ENCODE measurements at regions not wholly inside any gene's neighbourhood (a gene's known extent, or its start where the extent isn't known, plus 50 kb on each side); places are given as distances from the start of the nearest gene placed in this dataset.

- no peaks in the 10 kb centered on the region for H3F3A ChIP-seq (ENCODE audit: low read length, unreplicated experiment)
- no peaks in the 10 kb centered on the region for H3K9me2 ChIP-seq (replicated peaks; ENCODE audit: low read length)
- DNase-seq (no peak), ATAC-seq (no peak)
- H3K9ac ChIP-seq (ENCODE audit: low read length) = no peak overlapping the region
- no TSS peak for BruUV-seq (replicated peaks)
- no peak overlapping the region for H2AFZ ChIP-seq (ENCODE audit: low read length)
- H3K4me2 ChIP-seq (ENCODE audit: low read length) = no peak overlapping the region
- H3K4me1 ChIP-seq (ENCODE audit: insufficient read depth, low read length) = no peaks in the 10 kb centered on the region
- H4K20me1 ChIP-seq (ENCODE audit: low read length) = no peaks in the 10 kb centered on the region
- no peak overlapping the region for H3K27ac ChIP-seq (ENCODE audit: low read length)
- CTCF ChIA-PET = no interaction called here
- H3K9me3 ChIP-seq (ENCODE audit: low read length) = no peaks in the 10 kb centered on the region
- intact Hi-C loops (cut with micrococcal nuclease) = no loop called here
- H3K4me3 ChIP-seq (ENCODE audit: low read length) = no peak overlapping the region
- H3K36me3 ChIP-seq (ENCODE audit: low read depth, low read length) = no peaks in the 10 kb centered on the region
- no peak for TF ChIP-seq EZH2phosphoT487 (IDR thresholded peaks at IDR 0.05; ENCODE audit: borderline replicate concordance, low read length)
- POLR2A ChIA-PET (ENCODE audit: unreplicated experiment) = no interaction called here
- H3K79me2 ChIP-seq (ENCODE audit: low read length) = no peaks in the 10 kb centered on the region
- no peaks in the 10 kb centered on the region for H3K27me3 ChIP-seq (ENCODE audit: low read length)
These were observed 547.6 kb downstream of the GABRG1 start for GRCh38 chr4:45576275-45576674.

DNA sequence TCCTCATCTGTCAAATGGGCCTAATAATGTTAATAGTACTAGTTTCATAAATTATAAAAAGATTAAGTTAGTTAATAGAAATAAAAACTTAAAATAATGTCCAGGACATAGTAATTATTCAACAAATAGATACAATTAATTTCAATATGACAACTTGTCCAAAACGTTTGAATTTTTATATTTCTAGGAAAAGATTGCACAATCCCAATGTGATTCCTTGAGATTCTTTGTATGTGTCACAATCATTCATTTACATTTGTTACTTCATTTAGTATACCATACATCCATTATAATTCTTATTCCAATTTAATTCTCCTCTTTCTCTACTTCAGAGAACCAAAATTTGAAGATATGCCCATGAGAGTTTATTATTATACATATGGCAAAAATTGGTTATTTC, 554.2 kb downstream of the GABRG1 start:
- no peak for ATAC-seq
- intact Hi-C loops (cut with micrococcal nuclease) = no loop called here
- no peaks in the 10 kb centered on the region for H3K27me3 ChIP-seq (ENCODE audit: low read length)

GRCh38 chr4:45568694-45569093, 555.2 kb downstream of the GABRG1 start:
- H3K9me3 ChIP-seq (ENCODE audit: low read length) = no peaks in the 10 kb centered on the region
- no peak overlapping the region for H3K27ac ChIP-seq (ENCODE audit: low read length)
- no peaks in the 10 kb centered on the region for H4K20me1 ChIP-seq (ENCODE audit: low read length)
- H3K4me3 ChIP-seq (ENCODE audit: low read length) = no peak overlapping the region
- no peak overlapping the region for H3K9ac ChIP-seq (ENCODE audit: low read length)
- H2AFZ ChIP-seq (ENCODE audit: low read length) = no peak overlapping the region
- no peaks in the 10 kb centered on the region for H3K9me2 ChIP-seq (replicated peaks; ENCODE audit: low read length)
- no peaks in the 10 kb centered on the region for H3K36me3 ChIP-seq (ENCODE audit: low read depth, low read length)
- intact Hi-C loops (cut with micrococcal nuclease) = no loop called here
- no peaks in the 10 kb centered on the region for H3K79me2 ChIP-seq (ENCODE audit: low read length)
- ATAC-seq (no peak), DNase-seq (no peak)
- H3K4me1 ChIP-seq (ENCODE audit: insufficient read depth, low read length) = no peaks in the 10 kb centered on the region
- H3K4me2 ChIP-seq (ENCODE audit: low read length) = no peak overlapping the region
- no peaks in the 10 kb centered on the region for H3F3A ChIP-seq (ENCODE audit: low read length, unreplicated experiment)
- POLR2A ChIA-PET (ENCODE audit: unreplicated experiment) = no interaction called here
- BruUV-seq (replicated peaks) = no TSS peak
- no peaks in the 10 kb centered on the region for H3K27me3 ChIP-seq (ENCODE audit: low read length)
- TF ChIP-seq, protein P1, sequence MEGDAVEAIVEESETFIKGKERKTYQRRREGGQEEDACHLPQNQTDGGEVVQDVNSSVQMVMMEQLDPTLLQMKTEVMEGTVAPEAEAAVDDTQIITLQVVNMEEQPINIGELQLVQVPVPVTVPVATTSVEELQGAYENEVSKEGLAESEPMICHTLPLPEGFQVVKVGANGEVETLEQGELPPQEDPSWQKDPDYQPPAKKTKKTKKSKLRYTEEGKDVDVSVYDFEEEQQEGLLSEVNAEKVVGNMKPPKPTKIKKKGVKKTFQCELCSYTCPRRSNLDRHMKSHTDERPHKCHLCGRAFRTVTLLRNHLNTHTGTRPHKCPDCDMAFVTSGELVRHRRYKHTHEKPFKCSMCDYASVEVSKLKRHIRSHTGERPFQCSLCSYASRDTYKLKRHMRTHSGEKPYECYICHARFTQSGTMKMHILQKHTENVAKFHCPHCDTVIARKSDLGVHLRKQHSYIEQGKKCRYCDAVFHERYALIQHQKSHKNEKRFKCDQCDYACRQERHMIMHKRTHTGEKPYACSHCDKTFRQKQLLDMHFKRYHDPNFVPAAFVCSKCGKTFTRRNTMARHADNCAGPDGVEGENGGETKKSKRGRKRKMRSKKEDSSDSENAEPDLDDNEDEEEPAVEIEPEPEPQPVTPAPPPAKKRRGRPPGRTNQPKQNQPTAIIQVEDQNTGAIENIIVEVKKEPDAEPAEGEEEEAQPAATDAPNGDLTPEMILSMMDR (conservative IDR thresholded peaks at IDR 0.05; ENCODE audit: low read depth, low read length) = no peak
- TF ChIP-seq EZH2phosphoT487 (IDR thresholded peaks at IDR 0.05; ENCODE audit: borderline replicate concordance, low read length) (no peak), EZH2 (IDR thresholded peaks at IDR 0.05; ENCODE audit: low read length, unreplicated experiment) (no peak)
- CTCF ChIA-PET = no interaction called here

More for the DNA sequence above, 554.2 kb downstream of the GABRG1 start:
- H3K4me1 ChIP-seq (ENCODE audit: insufficient read depth, low read length) = no peaks in the 10 kb centered on the region
- no peaks in the 10 kb centered on the region for H4K20me1 ChIP-seq (ENCODE audit: low read length)
- no peaks in the 10 kb centered on the region for H3K9me2 ChIP-seq (replicated peaks; ENCODE audit: low read length)
- CTCF ChIA-PET = no interaction called here
- H3K9ac ChIP-seq (ENCODE audit: low read length) = no peak overlapping the region
- BruUV-seq (replicated peaks) = no TSS peak
- DNase-seq = no peak
- TF ChIP-seq EZH2 (IDR thresholded peaks at IDR 0.05; ENCODE audit: low read length, unreplicated experiment) = no peak
- no peak for TF ChIP-seq EZH2phosphoT487 (IDR thresholded peaks at IDR 0.05; ENCODE audit: borderline replicate concordance, low read length)
- TF ChIP-seq, protein P1 (conservative IDR thresholded peaks at IDR 0.05; ENCODE audit: low read depth, low read length) = no peak
- no peak overlapping the region for H3K27ac ChIP-seq (ENCODE audit: low read length)
- no peak overlapping the region for H3K4me3 ChIP-seq (ENCODE audit: low read length)
- no peaks in the 10 kb centered on the region for H3K36me3 ChIP-seq (ENCODE audit: low read depth, low read length)
- no peaks in the 10 kb centered on the region for H3K9me3 ChIP-seq (ENCODE audit: low read length)
- no peak overlapping the region for H2AFZ ChIP-seq (ENCODE audit: low read length)
- POLR2A ChIA-PET (ENCODE audit: unreplicated experiment) = no interaction called here
- no peaks in the 10 kb centered on the region for H3F3A ChIP-seq (ENCODE audit: low read length, unreplicated experiment)
- H3K4me2 ChIP-seq (ENCODE audit: low read length) = no peak overlapping the region
- H3K79me2 ChIP-seq (ENCODE audit: low read length) = no peaks in the 10 kb centered on the region
